ENCODE measurements at regions not wholly inside any gene's neighbourhood (a gene's known extent, or its start where the extent isn't known, plus 50 kb on each side); places are given as distances from the start of the nearest gene placed in this dataset.
A peak's percentile ranks its signal among the peaks of the same experiment; 100 is the strongest.

GRCh38 chr12:74732164-74732784 is 194.6 kb downstream of the ATXN7L3B start:
- H3K9me3 Mint-ChIP-seq (ENCODE audit: unreplicated experiment) = no peaks in the 10 kb centered on the region
- TF ChIP-seq CTCF (IDR thresholded peaks at IDR 0.05) = no peak
- H3K4me1 Mint-ChIP-seq (ENCODE audit: unreplicated experiment) = no peaks in the 10 kb centered on the region
- no peak overlapping the region for H3K27ac Mint-ChIP-seq (ENCODE audit: unreplicated experiment)
- no peak for DNase-seq (ENCODE audit: extremely low spot score, unreplicated experiment)
- H3K27me3 Mint-ChIP-seq (ENCODE audit: unreplicated experiment) = peaks cover 29% of the 10 kb centered on the region
- no peaks in the 10 kb centered on the region for H3K36me3 Mint-ChIP-seq (ENCODE audit: unreplicated experiment)
- no peak overlapping the region for H3K4me3 Mint-ChIP-seq (ENCODE audit: unreplicated experiment)

GRCh38 chr12:74732826-74733225 is 195.2 kb downstream of the ATXN7L3B start:
- H3K27ac Mint-ChIP-seq (ENCODE audit: unreplicated experiment) = no peak overlapping the region
- H3K4me3 Mint-ChIP-seq (ENCODE audit: unreplicated experiment) = no peak overlapping the region

GRCh38 chr12:74741112-74741511 is 203.5 kb downstream of the ATXN7L3B start:
- Mint-ChIP-seq H3K9me3 (ENCODE audit: unreplicated experiment) (no peaks in the 10 kb centered on the region), H3K4me1 (ENCODE audit: unreplicated experiment) (no peaks in the 10 kb centered on the region), H3K4me3 (ENCODE audit: unreplicated experiment) (no peak overlapping the region), H3K36me3 (ENCODE audit: unreplicated experiment) (no peaks in the 10 kb centered on the region), H3K27ac (ENCODE audit: unreplicated experiment) (no peak overlapping the region), H3K27me3 (ENCODE audit: unreplicated experiment) (peaks cover 45% of the 10 kb centered on the region)
- no peak for TF ChIP-seq CTCF (IDR thresholded peaks at IDR 0.05)
- no peak for DNase-seq (ENCODE audit: extremely low spot score, unreplicated experiment)

More at GRCh38 chr12:74732826-74733225, 195.2 kb downstream of the ATXN7L3B start:
- DNase-seq (ENCODE audit: extremely low spot score, unreplicated experiment) = no peak
- Mint-ChIP-seq H3K36me3 (ENCODE audit: unreplicated experiment) (no peaks in the 10 kb centered on the region), H3K27me3 (ENCODE audit: unreplicated experiment) (peaks cover 29% of the 10 kb centered on the region), H3K4me1 (ENCODE audit: unreplicated experiment) (no peaks in the 10 kb centered on the region), H3K9me3 (ENCODE audit: unreplicated experiment) (no peaks in the 10 kb centered on the region)
- TF ChIP-seq CTCF (IDR thresholded peaks at IDR 0.05) = no peak

GRCh38 chr12:74747305-74747704 is 209.7 kb downstream of the ATXN7L3B start:
- H3K9me3 Mint-ChIP-seq (ENCODE audit: unreplicated experiment) = no peaks in the 10 kb centered on the region
- peaks cover 26% of the 10 kb centered on the region for H3K27me3 Mint-ChIP-seq (ENCODE audit: unreplicated experiment)
- no peaks in the 10 kb centered on the region for H3K36me3 Mint-ChIP-seq (ENCODE audit: unreplicated experiment)
- H3K27ac Mint-ChIP-seq (ENCODE audit: unreplicated experiment) = no peak overlapping the region
- no peak overlapping the region for H3K4me3 Mint-ChIP-seq (ENCODE audit: unreplicated experiment)
- TF ChIP-seq CTCF (IDR thresholded peaks at IDR 0.05) = peak; percentile 61
- no peaks in the 10 kb centered on the region for H3K4me1 Mint-ChIP-seq (ENCODE audit: unreplicated experiment)
- no peak for DNase-seq (ENCODE audit: extremely low spot score, unreplicated experiment)

GRCh38 chr12:74751441-74751840 is 213.8 kb downstream of the ATXN7L3B start:
- Mint-ChIP-seq H3K36me3 (ENCODE audit: unreplicated experiment) (no peaks in the 10 kb centered on the region), H3K4me1 (ENCODE audit: unreplicated experiment) (no peaks in the 10 kb centered on the region), H3K27me3 (ENCODE audit: unreplicated experiment) (peaks cover 3% of the 10 kb centered on the region), H3K27ac (ENCODE audit: unreplicated experiment) (no peak overlapping the region), H3K4me3 (ENCODE audit: unreplicated experiment) (no peak overlapping the region), H3K9me3 (ENCODE audit: unreplicated experiment) (no peaks in the 10 kb centered on the region)
- no peak for TF ChIP-seq CTCF (IDR thresholded peaks at IDR 0.05)
- no peak for DNase-seq (ENCODE audit: extremely low spot score, unreplicated experiment)
